Epithelial cell of esophagus (primary cell): ENCODE measurements at regions not wholly inside any gene's neighbourhood (a gene's known extent, or its start where the extent isn't known, plus 50 kb on each side); places are given as distances from the start of the nearest gene placed in this dataset.

ENCODE experiments used
- DNase-seq: peaks from one replicate; pipeline ENCODE4 v3.0.0; 2010; ENCODE audit warnings: low read depth
- H3K4me3 ChIP-seq: 2 replicates; pipeline ENCODE4 v1.5.1; 2011; ENCODE audit warnings: mild to moderate bottlenecking, low read length, control low read depth
- TF ChIP-seq, protein P1 (sequence below): IDR thresholded peaks from 2 replicates; pipeline ENCODE4 v1.5.1; 2011; ENCODE audit warnings: low read depth, mild to moderate bottlenecking, low read length, control low read depth, inconsistent platforms; ENCODE audit not compliant: insufficient read depth; ENCODE audit errors: missing control alignments

DNA sequence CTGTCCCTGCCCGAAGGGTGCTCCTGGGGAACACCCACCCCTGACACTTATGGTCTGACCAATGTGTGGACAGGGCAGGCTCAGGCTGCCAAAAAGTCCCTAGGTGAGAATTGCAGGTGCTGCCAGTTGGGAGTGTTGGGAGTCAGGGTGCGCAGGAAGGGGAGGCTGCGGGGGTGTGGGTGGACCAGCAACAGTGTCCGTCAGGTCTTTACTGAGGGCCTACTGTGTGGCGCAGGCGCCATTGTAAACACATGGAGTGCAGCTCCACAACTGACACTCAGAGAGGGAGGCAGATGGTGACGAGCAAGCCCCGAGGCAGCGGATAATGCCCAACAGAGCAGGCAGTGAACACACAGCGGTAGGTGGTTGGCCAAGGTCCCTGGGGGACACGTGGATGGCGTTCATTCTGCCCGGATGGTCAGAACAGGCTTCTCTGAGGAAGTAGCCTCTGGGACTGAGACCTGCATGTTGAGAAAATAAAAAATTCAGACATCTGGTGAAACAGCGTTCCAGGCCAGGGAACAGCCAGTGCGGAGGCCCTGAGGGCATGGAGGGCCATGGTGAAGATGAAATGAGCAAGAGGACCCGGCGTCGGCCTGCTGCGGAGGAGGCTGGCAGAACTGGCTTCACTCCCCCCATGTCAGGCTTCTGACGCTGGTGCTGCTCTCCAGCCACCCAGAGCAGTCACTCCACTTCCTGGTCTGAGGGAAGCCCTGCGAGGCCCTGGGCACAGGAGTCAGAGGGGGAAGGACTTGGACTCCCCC lies 136.2 kb upstream of the ZBTB40 start:
- TF ChIP-seq, protein P1, sequence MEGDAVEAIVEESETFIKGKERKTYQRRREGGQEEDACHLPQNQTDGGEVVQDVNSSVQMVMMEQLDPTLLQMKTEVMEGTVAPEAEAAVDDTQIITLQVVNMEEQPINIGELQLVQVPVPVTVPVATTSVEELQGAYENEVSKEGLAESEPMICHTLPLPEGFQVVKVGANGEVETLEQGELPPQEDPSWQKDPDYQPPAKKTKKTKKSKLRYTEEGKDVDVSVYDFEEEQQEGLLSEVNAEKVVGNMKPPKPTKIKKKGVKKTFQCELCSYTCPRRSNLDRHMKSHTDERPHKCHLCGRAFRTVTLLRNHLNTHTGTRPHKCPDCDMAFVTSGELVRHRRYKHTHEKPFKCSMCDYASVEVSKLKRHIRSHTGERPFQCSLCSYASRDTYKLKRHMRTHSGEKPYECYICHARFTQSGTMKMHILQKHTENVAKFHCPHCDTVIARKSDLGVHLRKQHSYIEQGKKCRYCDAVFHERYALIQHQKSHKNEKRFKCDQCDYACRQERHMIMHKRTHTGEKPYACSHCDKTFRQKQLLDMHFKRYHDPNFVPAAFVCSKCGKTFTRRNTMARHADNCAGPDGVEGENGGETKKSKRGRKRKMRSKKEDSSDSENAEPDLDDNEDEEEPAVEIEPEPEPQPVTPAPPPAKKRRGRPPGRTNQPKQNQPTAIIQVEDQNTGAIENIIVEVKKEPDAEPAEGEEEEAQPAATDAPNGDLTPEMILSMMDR: no peak
- no peak for DNase-seq
- no peak overlapping the region for H3K4me3 ChIP-seq

DNA sequence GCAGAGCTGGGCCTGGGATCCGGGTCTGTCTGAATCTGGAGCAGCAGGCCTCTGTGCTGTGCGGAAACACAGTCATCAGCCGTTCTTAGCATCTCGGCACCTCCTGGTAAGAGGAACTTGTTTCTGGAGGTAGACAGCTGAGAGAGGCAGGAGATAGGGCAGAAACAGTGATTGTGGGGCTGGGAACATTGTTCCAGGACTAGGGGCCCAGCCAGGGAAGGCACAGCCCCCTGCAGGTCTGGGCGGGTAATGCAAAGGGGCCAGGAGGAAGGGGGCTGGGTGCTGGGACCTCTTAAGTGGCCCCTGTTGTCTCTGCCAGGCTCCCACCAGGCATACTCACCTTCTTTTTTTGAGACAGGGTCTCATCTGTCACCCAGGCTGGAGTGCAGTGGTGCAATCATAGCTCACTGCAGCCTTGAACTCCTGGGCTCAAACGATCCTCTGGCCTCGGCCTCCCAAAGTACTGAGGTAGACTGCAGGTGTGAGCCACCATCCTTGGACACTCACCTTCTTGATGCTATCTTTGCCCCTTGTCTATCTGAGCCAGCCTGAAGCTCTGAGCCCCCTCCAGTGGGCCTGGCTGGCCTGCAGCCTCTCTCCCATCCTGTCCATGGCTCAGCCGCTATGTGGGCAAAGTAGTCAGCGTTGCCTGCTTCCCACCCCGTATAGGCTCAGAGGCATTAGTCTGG lies 134.3 kb upstream of the ZBTB40 start:
- TF ChIP-seq, protein P1: peak; percentile 53
- no peak overlapping the region for H3K4me3 ChIP-seq
- no peak for DNase-seq

DNA sequence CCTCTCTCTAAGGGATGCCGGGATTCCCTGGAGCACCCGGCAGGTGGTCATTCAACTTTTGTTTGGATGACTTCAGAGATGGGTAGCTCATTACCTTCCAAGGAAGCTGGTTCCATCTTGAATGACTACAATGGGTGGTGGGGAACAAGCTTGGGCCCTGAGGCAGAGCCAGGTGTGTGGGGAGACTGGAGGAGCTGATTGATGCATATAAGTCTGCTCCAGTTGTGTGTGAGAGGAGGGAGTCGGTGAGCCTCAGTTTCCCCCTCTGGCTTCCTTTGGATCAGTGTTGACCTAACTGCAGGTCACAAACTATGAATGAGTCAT lies 133.8 kb upstream of the ZBTB40 start:
- TF ChIP-seq, protein P1: no peak
- no peak overlapping the region for H3K4me3 ChIP-seq
- DNase-seq: no peak

DNA sequence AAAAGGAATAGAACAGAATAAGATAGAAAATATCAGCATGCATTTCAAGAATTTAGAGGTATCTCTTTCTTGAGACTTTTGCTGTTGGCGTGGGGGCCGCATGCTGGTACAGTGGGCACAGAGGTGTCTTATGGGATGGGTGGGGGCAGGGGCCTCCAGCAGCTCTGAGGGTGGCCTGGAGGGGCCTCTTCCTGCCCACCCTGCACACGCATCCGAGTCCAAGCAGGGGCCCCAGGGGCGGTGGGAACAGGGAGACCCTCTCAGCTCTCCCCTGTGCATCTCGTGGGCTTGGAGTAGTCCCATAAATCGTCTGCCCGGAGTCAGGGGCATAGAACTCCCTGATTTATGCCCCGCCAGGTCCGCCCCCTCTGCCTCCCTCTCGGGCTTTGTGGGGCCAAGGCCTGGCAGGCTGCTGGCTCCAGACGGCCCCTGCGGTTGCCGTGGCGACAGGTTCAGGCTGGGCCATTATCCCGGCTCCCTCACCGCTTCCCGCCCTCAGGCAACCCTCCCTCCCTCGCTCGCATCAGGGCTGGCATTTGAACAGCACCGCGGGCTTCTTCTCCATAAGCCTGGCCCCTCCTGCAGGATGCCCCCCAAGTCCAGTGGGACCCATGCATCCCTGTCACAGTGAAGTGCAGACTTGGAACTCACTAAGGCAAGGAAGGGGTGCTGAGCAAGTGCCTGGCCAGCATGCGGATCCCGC lies 133.2 kb upstream of the ZBTB40 start:
- DNase-seq: no peak
- TF ChIP-seq, protein P1: no peak
- no peak overlapping the region for H3K4me3 ChIP-seq

DNA sequence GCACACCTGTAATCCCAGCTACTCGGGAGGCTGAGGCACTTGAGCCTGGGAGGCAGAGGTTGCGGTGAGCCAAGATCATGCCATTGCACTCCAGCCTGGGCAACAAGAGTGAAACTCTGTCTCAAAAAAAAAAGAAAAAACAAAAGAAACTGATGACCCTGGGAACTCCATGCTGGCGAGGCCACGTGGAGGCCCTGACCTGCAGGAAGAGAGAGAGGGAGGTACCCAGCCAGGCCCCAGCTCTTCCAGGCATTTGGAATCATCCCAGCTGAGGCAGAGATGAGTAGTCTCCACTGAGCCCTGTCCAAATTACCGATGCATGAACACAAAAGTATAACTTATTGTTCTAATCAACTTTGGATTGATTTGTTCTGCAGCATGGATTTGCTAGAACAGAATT lies 132.0 kb upstream of the ZBTB40 start:
- no peak for DNase-seq
- no peak overlapping the region for H3K4me3 ChIP-seq
- TF ChIP-seq, protein P1: no peak

DNA sequence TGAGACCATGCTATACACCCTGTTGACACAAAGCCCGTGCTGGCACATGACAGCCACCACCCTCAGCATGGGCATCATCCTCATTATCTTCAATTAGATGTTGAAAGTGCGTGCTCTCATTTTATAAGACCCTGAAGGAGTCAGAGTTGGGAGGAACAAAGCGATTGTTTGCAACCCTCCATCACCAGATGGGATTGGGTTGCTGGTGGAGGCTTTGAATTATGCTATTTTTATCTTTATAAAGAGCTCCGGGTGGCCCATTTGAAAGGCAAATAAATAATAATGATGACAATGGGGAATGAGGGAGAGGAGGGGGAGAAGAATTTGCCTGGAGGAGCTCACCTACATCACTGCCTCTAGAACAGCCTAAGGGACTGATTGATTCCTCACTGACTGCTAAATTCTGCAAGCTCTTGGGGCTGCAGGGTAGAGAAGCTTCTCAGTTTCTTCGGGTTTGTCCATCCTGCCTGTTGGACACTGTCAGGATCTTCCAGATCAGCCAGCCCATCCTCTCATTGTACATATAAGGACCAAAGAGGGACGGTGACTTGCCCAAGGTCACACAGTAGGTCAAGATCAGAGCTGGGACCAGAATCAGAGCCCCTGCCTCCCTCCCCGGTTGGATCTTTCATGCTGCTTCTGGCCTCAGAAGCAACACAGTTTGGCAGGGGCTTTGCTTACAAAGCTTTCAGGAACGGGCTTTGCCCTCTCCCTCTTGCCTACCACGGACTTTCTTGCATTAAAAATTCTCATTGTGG lies 130.9 kb upstream of the ZBTB40 start:
- DNase-seq: no peak
- H3K4me3 ChIP-seq: no peak overlapping the region
- TF ChIP-seq, protein P1: no peak
